NCI-H446 (cell line): ENCODE measurements at regions not wholly inside any gene's neighbourhood (a gene's known extent, or its start where the extent isn't known, plus 50 kb on each side); places are given as distances from the start of the nearest gene placed in this dataset.
"Not testable (repeated sequence)": the region's sequence is repeated elsewhere in the genome, so short reads cannot be mapped to it uniquely, and the experiment has no call there.

Experiments used
- DNase-seq, 2 experiments: peaks; one replicate each; lab custom pipeline; 2025; lab: John Stamatoyannopoulos, UW

DNA sequence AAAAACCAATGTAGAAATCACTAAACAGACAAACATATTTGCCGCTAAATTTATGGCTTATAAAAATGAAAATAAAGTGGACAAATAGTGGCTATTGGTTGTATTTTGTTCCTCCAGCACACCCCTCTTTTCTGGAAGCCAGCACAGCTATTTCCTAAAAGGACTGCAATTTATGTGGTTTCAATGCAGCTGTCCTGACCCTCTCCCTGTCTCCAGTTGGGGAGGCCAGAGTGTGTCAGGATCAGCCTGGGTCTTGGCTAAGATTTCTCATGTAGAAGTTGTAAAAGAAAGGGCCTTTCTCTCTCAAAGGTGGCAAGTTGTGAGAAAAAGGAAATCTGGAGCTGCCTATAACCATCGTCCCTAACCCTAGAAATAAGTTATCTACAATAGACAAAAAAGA lies 165.6 kb downstream of the ALDH8A1 start:
- DNase-seq: no peak

DNA sequence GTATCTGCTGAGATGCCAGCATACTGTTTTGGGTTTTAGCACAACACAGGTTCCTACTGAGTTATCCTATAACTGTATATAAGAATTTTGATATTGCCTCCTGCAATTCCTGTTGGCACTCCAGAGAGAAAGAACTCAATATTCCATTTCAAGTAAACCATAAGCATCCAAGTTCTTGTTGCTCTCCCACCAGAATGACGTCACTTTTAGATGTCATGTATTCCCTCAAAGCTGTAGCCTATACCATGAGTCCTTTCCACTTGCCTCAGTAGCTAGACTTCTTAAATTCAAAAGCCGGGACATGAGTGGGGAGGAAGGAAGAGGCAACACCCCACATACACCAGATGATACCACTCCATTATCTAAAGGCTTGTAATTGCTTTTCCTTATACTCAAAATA lies 171.5 kb downstream of the ALDH8A1 start:
- DNase-seq: no peak

DNA sequence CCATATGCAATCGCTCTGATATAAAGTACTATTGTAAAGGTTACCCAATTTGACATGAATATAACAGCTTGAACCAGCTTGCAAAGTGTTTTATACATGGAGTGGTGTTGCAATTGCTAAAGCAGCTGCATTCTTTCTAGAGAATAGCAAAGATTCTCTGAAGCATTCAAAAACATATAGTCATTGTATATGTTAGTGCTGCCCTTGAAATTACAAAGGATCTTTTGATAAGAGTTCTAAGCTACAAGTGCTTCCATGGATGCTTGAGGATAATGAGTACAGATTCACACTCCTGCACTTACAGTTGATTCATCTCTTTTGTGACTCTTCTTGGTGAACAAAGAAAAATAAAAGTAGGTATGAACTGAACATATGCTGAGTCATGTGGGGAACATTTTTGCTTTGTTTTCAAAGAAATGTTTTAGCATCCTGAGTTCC lies 175.7 kb downstream of the ALDH8A1 start:
- DNase-seq: no peak

DNA sequence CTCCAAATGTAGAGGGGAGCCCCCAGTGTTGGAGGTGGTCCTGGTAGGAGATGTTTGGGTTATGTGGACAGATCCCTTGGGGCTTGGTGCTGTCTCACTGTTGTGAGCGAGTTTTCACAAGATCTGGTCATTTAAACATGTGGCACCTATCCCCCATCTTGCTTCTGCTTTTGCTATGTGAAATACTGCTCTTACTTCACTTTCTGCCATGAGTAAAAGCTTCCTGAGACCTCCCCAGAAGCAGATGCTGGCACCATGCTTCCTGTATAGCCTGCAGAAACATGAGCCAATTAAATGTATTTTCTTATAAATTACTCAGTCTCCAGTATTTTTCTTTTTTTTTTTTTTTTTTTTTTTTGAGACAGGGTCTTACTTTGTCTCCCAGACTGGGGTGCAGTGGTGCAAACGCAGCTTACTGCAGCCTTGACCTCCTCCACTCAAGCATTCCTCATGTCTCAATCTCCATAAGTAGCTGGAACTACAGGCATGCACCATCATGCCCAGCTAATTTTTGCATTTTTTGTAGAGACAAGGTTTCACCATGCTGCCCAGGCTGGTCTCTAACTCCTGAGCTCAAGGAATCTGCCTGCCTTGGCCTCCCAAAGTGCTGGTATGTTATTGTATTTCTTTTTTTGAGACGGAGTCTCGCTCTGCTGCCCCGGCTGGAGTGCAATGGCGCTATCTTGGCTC lies 177.1 kb downstream of the ALDH8A1 start:
- DNase-seq: no peak

DNA sequence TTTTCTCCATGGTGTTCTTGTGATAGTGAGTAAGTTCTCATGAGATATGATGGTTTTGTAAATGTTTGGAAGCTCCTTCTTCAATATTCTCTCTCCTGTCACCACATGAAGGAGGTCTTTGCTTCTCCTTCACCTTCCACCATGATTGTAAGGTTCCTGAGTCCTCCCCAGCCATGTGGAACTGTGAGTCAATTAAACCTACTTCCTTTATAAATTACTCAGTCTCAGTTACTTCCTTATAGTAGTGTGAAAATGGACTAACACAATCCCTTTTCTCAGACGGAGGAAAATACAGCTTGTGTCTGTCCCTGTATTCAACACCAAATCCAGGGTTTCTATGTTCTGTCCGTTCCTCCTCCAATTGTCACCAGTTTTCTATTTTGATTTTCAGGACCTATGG lies 181.0 kb downstream of the ALDH8A1 start:
- no peak for DNase-seq

DNA sequence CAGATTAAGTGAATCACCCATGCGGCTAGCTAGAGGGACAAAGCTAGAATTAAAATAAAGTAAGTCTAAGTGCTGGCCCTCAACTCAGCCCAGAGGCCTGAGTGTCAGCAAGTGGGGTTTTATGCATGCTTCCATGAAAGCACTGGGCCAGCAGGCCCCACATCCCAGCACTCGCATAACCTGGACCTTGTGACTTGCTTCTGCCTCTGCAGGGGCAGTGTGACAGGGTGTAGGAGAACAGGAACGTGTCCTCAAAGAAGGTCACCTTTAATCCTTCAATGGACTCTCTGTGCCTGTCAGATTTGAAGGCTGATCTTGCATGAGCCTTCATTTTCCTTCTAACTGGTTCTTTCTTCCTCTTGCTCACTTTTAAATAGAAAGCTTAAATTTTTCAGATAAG lies 183.4 kb downstream of the ALDH8A1 start:
- DNase-seq: no peak

DNA sequence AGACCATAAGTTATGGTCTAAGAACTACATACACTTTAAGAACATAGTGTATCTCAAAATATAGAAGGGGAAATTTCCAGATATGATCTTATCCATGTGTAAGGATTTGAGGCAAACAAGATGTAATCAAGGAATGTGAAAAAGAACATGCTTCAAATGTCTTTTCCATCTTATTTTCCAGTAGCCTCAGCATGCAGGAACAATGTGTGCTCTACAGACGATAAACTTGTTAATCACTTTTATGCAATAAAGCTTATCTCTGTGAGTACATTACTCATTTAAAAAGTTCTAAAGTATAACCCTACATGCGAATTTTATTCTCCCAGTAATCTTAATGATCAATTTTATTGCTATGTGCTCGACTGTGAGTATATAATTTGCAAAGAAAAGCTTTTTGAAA lies 185.2 kb downstream of the ALDH8A1 start:
- DNase-seq: no peak

DNA sequence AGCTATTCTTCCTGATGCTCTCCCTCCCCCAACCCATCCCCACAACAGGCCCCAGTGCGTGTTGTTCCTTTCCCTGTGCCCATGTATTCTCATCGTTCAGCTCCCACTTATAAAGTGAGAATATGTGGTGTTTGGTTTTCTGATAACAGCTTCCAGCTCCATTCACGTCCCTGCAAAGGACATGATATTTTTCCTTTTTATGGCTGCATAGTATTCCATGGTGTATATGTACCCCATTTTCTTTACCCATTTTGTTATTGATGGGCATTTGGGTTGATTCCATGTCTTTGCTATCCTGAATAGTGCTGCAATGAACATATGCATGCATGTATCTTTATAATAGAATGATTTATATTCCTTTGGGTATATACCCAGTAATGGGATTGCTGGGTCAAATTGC lies 186.3 kb downstream of the ALDH8A1 start:
- not testable (repeated sequence) for DNase-seq

DNA sequence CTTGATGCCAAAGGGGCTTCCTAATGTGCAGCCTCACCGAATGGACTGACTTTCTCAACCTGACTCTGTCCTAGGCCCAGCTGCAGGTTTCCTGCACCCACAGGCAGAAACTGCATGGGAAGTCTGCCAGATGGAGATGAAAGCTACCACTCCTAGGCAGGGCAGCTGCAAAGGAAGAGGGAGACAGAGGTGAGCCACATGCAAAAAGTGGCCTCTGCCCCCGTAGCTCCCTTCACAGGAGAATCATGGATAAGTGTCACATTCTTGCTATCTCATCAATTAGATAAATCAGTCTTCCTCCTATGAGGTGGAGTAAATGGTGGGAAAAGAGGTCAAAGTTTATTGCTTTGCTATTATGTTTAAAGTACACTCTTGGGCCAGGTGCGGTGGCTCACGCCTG lies 191.3 kb downstream of the ALDH8A1 start:
- DNase-seq: no peak

DNA sequence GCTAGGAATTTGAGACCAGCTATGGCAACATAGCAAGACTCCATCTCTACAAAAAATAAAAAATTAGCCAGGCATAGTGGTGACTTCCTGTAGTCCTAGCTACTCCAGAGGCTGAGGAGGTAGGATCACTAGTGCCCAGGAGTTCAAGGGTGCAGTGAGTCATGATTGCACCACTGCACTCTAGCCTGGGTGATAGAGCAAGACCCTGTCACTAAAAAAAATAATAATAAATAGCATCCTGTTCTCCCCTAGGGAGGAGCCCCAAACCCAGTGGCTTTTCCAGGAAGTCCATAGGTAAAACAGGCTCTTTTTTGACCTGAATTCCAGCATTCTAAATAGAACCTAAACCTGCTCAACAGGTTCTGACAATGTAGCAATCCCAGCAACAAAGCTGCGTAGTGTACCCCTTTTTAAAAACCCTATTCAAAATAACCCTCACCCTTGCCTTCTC lies 192.0 kb downstream of the ALDH8A1 start:
- no peak for DNase-seq

DNA sequence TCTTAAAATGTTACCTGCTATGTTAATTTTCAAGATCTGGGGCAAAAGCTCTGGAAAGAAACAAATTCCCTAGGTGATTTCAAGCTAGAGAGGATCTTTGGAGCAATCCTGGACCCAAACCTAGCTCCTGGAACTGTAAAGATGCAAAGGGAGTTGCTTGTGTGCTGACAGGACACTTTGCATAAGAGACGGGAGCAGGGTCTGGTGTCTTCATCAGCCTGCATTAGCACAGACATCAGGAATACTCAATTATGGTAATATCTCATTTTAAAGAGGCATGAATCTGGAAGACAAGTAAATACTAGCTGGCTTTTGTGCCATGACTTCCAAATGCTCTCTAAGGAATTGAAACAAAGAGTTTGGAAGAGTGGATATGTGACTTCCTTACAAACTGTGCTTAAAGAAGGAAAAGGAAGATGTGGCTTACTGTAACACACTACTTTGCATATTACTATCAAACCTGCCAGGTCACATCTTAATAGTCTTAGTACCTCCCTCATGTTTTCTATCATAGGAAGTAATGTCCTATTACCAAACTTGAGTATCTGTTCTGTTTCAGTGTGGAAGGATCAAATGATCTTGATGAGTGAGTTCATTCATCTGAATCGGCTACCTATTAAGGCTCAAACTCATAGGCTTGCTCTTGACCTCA lies 193.4 kb downstream of the ALDH8A1 start:
- DNase-seq: no peak

DNA sequence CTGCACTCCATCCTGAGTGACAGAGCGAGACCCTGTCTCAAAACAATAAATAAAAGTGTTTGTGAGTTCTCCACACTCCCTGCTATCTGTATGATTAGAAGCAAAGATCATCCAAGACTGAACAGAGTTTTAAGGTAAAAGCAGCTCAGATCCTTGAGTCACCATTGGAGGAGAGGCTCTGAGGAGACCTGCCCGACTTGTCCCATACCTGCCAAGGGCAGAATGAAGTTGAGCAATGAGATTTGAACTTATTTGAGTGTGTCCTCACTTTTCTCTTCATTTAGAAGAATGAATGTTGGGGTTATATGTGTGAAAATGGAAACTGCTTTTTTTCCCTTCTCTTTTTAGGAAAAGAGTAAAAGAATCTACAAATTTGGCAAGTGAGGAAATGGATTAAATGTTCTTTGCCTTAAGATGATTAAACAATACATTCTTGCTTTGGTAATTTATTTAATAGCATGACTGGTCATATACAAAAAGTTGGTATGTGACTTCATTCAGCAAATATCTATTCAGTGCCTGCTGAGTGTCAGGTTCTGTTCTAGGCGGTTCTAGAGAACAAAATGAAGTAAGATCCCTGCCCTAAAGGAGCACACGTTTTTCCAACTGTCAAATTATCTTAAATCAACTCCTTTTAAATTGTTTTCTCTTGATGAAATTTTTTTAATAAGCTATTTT lies 195.7 kb downstream of the ALDH8A1 start:
- no peak for DNase-seq

DNA sequence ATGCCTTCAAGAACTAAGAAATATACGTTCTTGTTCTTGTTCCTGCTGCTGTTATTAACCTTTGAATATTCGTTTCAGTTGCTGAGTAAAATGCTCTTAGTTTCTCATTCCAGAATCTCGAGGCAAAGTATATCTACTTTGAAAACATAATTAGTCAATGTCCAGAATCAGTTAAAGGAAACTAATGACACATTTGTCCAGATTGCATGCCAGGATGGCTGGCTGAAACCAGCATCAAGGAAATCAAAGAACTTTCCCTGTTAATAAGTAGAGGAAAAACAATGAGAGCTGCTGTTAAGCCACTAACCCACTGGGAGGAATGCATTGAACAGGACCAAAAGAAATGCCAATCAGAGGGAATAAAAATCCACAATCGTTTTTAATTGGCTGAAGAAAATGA lies 196.9 kb downstream of the ALDH8A1 start:
- no peak for DNase-seq

DNA sequence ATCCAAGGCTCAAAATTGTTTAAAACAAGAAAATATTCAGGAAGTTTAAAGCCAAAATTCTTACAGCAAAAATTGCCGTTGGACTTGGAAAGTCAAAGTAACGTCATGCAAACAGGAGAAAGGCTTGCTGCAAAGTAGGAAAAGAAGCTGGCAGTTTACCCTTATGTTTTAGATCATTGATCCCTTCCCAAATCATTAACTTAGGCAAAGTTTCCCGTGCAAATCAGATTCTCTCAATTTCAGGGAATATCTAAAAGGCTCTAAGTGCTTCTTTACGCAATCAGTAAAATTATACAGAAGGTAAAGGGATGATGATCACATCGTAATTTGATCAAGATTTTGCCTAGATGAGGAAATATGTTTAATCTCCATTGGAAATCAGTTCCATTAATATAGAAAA lies 197.5 kb downstream of the ALDH8A1 start:
- DNase-seq: no peak

DNA sequence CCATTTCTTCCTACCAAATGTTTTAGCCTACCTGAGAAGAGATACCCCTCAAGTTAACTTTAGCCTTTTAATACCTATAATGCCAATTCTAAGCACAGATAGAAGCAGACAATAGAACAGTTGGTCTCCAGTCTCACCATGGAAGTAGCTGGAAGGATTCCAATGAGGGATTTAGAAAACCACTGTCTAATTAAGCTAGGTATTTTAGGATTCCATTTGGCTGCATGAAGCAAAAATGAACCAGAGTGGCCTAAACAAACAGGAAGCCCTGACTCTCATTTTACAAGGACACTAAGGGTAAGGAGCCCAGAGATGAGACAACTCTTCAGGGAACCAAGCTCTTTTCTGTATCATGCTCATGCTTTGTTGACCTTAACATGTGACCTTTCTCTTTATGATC lies 199.2 kb downstream of the ALDH8A1 start:
- peak in 1 of 2 experiments; percentile 60 for DNase-seq

DNA sequence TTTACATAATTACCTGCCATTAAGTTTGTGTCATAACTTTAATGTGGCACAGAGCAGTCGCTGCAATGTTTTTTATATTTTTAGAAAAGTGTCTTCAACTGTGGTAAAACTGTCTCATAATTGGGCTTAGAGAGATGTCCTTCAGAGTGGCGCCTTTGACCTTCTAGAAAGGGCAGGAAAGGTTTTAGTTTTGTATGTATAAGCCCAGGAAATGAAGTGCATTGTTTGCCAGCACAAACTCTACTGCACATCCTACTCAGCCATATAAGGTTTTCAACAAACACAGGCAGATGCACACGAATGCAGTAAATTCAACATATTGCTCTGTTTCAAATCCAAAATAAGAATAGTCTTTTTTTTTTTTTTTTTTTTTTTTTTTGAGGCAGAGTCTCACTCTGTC lies 201.4 kb downstream of the ALDH8A1 start:
- no peak for DNase-seq

DNA sequence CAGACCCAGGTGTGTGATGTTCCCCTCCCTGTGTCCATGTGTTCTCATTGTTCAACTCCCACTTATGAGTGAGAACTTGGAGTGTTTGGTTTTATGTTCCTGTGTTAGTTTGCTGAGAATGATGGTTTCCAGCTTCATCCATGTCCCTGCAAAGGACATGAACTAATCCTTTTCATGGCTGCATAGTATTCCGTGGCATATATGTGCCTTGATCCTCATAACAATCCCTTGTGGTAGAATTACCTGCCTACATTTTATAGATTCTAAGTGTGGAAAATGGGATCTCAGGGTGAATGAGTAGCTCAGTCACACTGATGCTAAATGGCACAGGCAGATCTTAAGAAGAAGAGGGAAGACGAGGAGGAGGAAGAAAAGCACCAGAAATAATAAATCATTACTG lies 202.7 kb downstream of the ALDH8A1 start:
- not testable (repeated sequence) for DNase-seq

DNA sequence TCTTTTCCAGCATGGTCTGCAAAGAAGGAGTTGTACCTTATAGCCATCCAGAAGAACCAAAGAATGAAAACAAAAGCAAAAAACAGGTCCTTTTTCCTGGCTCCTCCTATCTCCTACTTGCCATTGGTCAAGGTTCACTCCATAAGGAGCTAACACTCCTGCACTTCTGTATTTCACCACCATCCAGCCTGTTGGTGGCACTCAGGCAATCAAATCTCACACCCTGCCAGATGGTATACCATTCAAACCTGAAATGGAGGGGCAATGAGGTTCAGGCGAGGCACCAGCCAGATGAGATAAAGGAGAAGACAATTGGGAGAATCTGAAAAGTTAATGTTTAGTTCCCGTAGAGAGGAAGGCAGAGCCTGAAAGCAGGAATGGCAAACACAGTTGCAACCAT lies 203.8 kb downstream of the ALDH8A1 start:
- no peak for DNase-seq

DNA sequence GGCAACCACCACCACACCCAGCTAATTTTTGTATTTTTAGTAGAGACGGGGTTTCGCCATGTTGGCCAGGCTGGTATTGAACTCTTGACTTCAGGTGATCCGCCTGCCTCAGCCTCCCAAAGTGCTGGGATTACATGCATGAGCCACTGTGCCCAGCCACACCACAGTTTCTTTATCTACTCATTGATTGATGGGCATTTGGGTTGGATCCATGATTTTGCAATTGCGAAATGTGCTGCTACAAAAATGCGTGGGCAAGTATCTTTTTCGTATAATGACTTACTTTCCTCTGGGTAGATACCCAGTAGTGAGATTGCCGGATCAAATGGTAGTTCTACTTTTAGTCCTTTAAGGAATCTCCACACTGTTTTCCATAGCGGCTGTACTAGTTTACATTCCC lies 204.7 kb downstream of the ALDH8A1 start:
- DNase-seq: not testable (repeated sequence)

DNA sequence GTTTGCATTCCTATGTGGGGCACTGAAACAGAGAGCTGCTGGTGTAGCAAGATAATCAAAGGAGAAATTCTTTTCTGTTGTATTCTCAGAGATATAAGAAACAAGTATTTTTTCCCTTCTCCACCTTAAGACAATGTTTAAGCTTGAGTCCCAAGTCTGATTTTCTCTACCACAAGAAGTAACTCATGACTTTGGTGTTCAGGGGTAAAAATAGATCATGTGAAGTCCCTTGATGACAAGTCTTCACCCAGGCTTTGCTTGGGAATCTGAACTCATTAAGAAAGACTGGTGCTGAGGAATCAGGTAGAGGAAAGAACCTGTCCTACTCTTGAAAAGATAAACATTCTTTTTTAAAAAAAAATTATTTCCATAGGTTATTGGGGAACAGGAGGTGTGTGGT lies 205.6 kb downstream of the ALDH8A1 start:
- no peak for DNase-seq

DNA sequence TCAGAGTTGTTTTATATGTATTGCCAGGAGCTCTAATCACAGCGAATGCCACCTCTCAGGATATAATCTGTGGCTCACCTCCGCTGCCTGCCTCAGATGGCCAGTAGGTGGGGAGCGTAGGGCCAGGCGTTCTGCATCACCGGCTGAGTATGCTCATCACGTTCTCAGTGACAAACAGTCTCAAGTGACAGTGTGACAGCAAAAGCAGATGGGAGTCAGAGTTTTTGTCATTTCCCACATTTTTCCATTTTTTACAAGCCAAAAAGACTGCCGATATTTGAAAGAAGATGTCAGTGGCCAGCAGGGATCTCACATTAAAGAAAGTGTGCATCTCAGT lies 208.7 kb downstream of the ALDH8A1 start:
- no peak for DNase-seq

DNA sequence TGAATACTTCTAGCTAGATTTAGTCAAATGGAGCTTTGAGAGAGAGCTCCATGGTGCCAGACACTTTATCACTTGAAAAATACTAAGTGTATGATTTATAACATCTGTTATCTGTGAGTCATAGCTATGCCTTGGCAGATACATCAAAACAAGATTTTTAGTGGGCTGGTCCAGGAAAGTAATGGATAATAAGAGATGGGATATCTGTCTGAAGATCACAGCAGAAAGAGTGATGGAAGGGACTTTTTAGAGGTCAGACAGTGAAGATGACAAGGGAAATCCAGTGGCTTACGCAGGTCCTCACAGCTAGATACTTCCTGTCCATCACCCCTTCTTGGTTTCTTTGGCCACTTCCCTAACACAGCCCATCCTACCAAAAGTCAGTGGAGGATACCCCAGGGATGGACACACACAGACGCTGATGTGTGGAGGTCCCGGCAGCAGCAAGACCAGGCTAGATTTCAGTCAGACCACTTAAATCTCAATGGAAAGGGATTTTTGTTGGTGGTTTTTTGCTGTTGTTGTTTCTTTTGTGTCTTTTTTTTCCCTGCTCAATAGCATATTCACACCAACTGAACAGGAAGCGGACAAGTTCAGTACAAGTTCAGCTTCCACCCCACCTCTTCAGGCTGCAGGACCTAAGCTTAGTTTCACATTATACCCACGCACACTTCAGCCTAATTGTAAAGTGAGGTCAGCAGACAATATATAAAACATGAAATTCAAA lies 209.3 kb downstream of the ALDH8A1 start:
- DNase-seq: peak in 1 of 2 experiments; percentile 27

DNA sequence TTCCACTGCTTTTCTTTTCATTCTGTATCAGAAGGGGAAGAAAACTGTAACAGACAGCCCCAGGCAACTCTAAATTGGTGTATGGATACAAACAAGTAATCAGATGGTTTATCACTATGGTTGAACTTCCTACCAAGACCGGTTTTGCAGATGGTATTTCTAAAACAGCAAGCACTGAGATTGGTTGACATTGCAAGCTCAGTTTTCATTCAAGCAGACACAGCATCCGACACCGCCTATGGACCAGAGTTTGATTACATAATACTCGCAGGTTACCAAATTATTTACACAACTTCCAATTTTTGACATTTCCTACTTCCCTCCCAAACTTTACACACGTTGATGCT lies 209.9 kb downstream of the ALDH8A1 start:
- no peak for DNase-seq
